SK-N-SH (cell line): ENCODE measurements at regions not wholly inside any gene's neighbourhood (a gene's known extent, or its start where the extent isn't known, plus 50 kb on each side); places are given as distances from the start of the nearest gene placed in this dataset.

Experiments used
- CTCF ChIP-seq: fragments of 200-600 bp; sonication (generic); IDR thresholded peaks from 2 replicates; pipeline ENCODE4 v1.6.1; 2017; ENCODE audit warnings: antibody characterized with exemption, mild to moderate bottlenecking, moderate library complexity
- NFIC ChIP-seq: IDR thresholded peaks from 2 replicates; pipeline ENCODE4 v1.4.0; 2012; ENCODE audit warnings: borderline replicate concordance
- RXRA ChIP-seq: IDR thresholded peaks from 2 replicates; pipeline ENCODE4 v1.4.0; 2012; ENCODE audit warnings: low read depth, mild to moderate bottlenecking, borderline replicate concordance

- TF ChIP-seq RXRA = no peak
- TF ChIP-seq CTCF = no peak
- TF ChIP-seq NFIC = no peak
Observed at GRCh38 chr15:31457631-31458526, 131.2 kb downstream of the KLF13 start.
